Omental fat pad (tissue), 3 donors: ENCODE measurements at regions not wholly inside any gene's neighbourhood (a gene's known extent, or its start where the extent isn't known, plus 50 kb on each side); places are given as distances from the start of the nearest gene placed in this dataset. TPM values are rescaled to one million over a fixed set of nuclear protein-coding genes. Genes with fewer than 3 reads are reported as not detected.

ENCODE experiments used
- ATAC-seq: fragments of 150-250 bp; one replicate; pipeline ENCODE4 v1.9.1; 2016; ENCODE audit warnings: mild to moderate bottlenecking, moderate library complexity; ENCODE audit not compliant: low FRiP score
- DNase-seq: peaks from one replicate; pipeline ENCODE4 v3.0.0-alpha.2; 2019; ENCODE audit warnings: low spot score
- CTCF ChIP-seq, 3 donors: fragments of 450-650 bp; IDR thresholded peaks; one replicate each; pipeline ENCODE4 v1.5.1; 2016 to 2017; ENCODE audit warnings: antibody characterized with exemption in 3 of 3, mild to moderate bottlenecking in 3 of 3, moderate library complexity in 2 of 3
- small RNA-seq: library from RNA; depleted of rRNA; stranded (forward); fragments of <200 nt; gene quantifications from one replicate; pipeline ENCODE3, GENCODE V24; 2016

- ATAC-seq (no peak), DNase-seq (no peak)
- TF ChIP-seq CTCF (IDR thresholded peaks at IDR 0.05), result no peak
These were observed 50.8 kb upstream of the FANCL start for GRCh38 chr2:58291726-58292438.

Small RNA genes lying in the stretch of these regions (small RNA-seq; reads per million reads assigned to genes)
- not detected for gene AC007179.3
- not detected for gene MIR4432
- not detected for gene RNA5SP94
- gene RNU1-32P, result not detected
- gene RNU6-508P, result not detected
